Neuronal stem cell (in vitro differentiated cells): ENCODE measurements at regions not wholly inside any gene's neighbourhood (a gene's known extent, or its start where the extent isn't known, plus 50 kb on each side); places are given as distances from the start of the nearest gene placed in this dataset.
"Not testable (repeated sequence)": the region's sequence is repeated elsewhere in the genome, so short reads cannot be mapped to it uniquely, and the experiment has no call there.

Experiments used
- DNase-seq: peaks from one replicate; pipeline ENCODE4 v3.0.0-alpha.2; 2013; ENCODE audit warnings: low spot score
- H2AFZ ChIP-seq: one replicate; pipeline ENCODE4 v1.6.1; 2013; ENCODE audit warnings: mild to moderate bottlenecking, low read length, inconsistent platforms
- H2AK5ac ChIP-seq: 2 replicates; pipeline ENCODE4 v1.6.1; 2013; ENCODE audit warnings: low read depth, mild to moderate bottlenecking, inconsistent platforms, low read length, moderate library complexity, mixed read lengths
- H2BK120ac ChIP-seq: 2 replicates; pipeline ENCODE4 v1.6.1; 2013; ENCODE audit warnings: low read depth, mild to moderate bottlenecking, inconsistent platforms, low read length, moderate library complexity, mixed read lengths
- H2BK12ac ChIP-seq: one replicate; pipeline ENCODE4 v1.6.1; 2013; ENCODE audit warnings: low read length, inconsistent platforms
- H2BK15ac ChIP-seq: 2 replicates; pipeline ENCODE4 v1.6.1; 2013; ENCODE audit warnings: mild to moderate bottlenecking, low read length, inconsistent platforms, mixed read lengths
- H2BK5ac ChIP-seq: one replicate; pipeline ENCODE4 v1.6.1; 2013; ENCODE audit warnings: inconsistent platforms, mild to moderate bottlenecking, low read length, moderate library complexity
- H3K14ac ChIP-seq: one replicate; pipeline ENCODE4 v1.6.1; 2013; ENCODE audit warnings: low read length, inconsistent platforms
- H3K18ac ChIP-seq: 2 replicates; pipeline ENCODE4 v1.6.1; 2013; ENCODE audit warnings: low read length, inconsistent platforms
- H3K23ac ChIP-seq: 2 replicates; pipeline ENCODE4 v1.6.1; 2013; ENCODE audit warnings: low read depth, mild to moderate bottlenecking, mixed read lengths, low read length, inconsistent platforms; ENCODE audit not compliant: poor library complexity
- H3K27ac ChIP-seq: replicated peaks from 3 replicates; pipeline ENCODE4 v1.5.1; 2013; ENCODE audit warnings: low read length, inconsistent platforms
- H3K27me3 ChIP-seq, 3 experiments: 2 replicates each; pipeline ENCODE4 v1.6.1; 2013; ENCODE audit warnings: low read length in 3 of 3, mild to moderate bottlenecking in 2 of 3, inconsistent platforms in 1 of 3, low read depth in 1 of 3, mixed read lengths in 1 of 3, moderate library complexity in 1 of 3; ENCODE audit not compliant: control insufficient read depth in 3 of 3, insufficient read depth in 3 of 3
- H3K36me3 ChIP-seq, 2 donors: replicated peaks in 1 of 2; 2 replicates each; pipeline ENCODE4 v1.6.1; 2013; ENCODE audit warnings: low read length in 2 of 2; ENCODE audit not compliant: control insufficient read depth in 2 of 2, insufficient read depth in 2 of 2
- H3K4ac ChIP-seq: 2 replicates; pipeline ENCODE4 v1.6.1; 2013; ENCODE audit warnings: inconsistent platforms, mild to moderate bottlenecking, low read length, moderate library complexity
- H3K4me1 ChIP-seq, 2 donors: 1 replicate in 1 of 2; 2 replicates in 1 of 2; pipeline ENCODE4 v1.6.1; 2013; ENCODE audit warnings: low read length in 2 of 2, low read depth in 1 of 2; ENCODE audit not compliant: control insufficient read depth in 2 of 2, insufficient read depth in 1 of 2
- H3K4me2 ChIP-seq: one replicate; pipeline ENCODE4 v1.6.1; 2013; ENCODE audit warnings: mild to moderate bottlenecking, low read length, inconsistent platforms; ENCODE audit not compliant: insufficient read depth, poor library complexity, severe bottlenecking
- H3K4me3 ChIP-seq, 2 donors: 2 replicates each; pipeline ENCODE4 v1.5.1; 2013; ENCODE audit warnings: low read length in 2 of 2, mild to moderate bottlenecking in 2 of 2, inconsistent platforms in 1 of 2, moderate library complexity in 1 of 2
- H3K79me1 ChIP-seq: one replicate; pipeline ENCODE4 v1.6.1; 2013; ENCODE audit warnings: low read depth, mild to moderate bottlenecking, inconsistent platforms, low read length, moderate library complexity
- H3K9ac ChIP-seq: one replicate; pipeline ENCODE4 v1.6.1; 2013; ENCODE audit warnings: mild to moderate bottlenecking, low read depth, low read length, inconsistent platforms; ENCODE audit not compliant: poor library complexity
- H3K9me3 ChIP-seq, 2 donors: replicated peaks in 1 of 2; 2 replicates each; pipeline versions ENCODE3 to v1.6.1; 2013; ENCODE audit warnings: low read length in 2 of 2, mild to moderate bottlenecking in 2 of 2, inconsistent platforms in 1 of 2, low read depth in 1 of 2, mixed read lengths in 1 of 2, moderate library complexity in 1 of 2; ENCODE audit not compliant: control insufficient read depth in 2 of 2, insufficient read depth in 1 of 2
- H4K8ac ChIP-seq: one replicate; pipeline ENCODE4 v1.6.1; 2013; ENCODE audit warnings: low read depth, mild to moderate bottlenecking, inconsistent platforms, low read length, moderate library complexity
- H4K91ac ChIP-seq: one replicate; pipeline ENCODE4 v1.6.1; 2013; ENCODE audit warnings: low read length, low read depth, mild to moderate bottlenecking, inconsistent platforms; ENCODE audit not compliant: poor library complexity
- WGBS, 2 donors: extraction: QIAGEN DNeasy Blood & Tissue Kit; methylation state at CpG; one replicate each; pipeline ENCODE4 v1.1.7; 2013; ENCODE audit warnings: missing lambda C conversion rate in 2 of 2, mixed read lengths in 1 of 2; ENCODE audit not compliant: insufficient read length in 2 of 2, insufficient replicate concordance in 1 of 2; ENCODE audit errors: extremely low coverage in 2 of 2; 5-methylcytosine and 5-hydroxymethylcytosine counted together

DNA sequence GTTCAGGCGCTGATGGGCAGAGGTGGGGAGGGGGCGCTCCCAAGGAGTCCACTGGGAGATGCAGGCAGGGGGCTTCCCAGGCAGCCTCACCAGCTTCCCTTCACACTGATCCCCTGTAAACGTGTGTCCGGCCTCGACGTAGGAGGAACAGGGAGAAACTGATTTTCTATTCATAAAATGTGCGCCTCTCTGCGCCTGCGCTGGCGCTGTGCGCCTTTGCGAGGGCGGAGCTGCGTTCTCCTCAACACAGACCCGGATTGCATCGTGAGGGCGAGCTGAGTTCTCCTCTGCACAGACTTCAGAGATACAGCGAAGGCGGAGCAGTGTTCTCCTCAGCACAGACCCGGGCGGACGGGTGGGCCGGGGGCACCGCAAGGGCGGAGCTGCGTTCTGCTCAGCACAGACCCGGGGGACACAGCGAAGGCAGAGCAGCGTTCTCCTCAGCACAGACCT, 259.1 kb downstream of the GOLGA6L6 start:
- not testable (repeated sequence) for H3K79me1 ChIP-seq, H2BK5ac ChIP-seq, H3K27ac ChIP-seq, H2BK12ac ChIP-seq, H3K36me3 ChIP-seq, H3K18ac ChIP-seq, H3K23ac ChIP-seq, H3K9me3 ChIP-seq, H2AK5ac ChIP-seq, H2AFZ ChIP-seq, H3K27me3 ChIP-seq, H4K91ac ChIP-seq, H2BK120ac ChIP-seq, H3K4me3 ChIP-seq, H3K4ac ChIP-seq, H2BK15ac ChIP-seq, H3K4me2 ChIP-seq, DNase-seq, H3K9ac ChIP-seq, H3K14ac ChIP-seq, H4K8ac ChIP-seq, H3K4me1 ChIP-seq
- WGBS, 2 donors, result no CpG with 5 or more reads among the region's 29 CpGs

DNA sequence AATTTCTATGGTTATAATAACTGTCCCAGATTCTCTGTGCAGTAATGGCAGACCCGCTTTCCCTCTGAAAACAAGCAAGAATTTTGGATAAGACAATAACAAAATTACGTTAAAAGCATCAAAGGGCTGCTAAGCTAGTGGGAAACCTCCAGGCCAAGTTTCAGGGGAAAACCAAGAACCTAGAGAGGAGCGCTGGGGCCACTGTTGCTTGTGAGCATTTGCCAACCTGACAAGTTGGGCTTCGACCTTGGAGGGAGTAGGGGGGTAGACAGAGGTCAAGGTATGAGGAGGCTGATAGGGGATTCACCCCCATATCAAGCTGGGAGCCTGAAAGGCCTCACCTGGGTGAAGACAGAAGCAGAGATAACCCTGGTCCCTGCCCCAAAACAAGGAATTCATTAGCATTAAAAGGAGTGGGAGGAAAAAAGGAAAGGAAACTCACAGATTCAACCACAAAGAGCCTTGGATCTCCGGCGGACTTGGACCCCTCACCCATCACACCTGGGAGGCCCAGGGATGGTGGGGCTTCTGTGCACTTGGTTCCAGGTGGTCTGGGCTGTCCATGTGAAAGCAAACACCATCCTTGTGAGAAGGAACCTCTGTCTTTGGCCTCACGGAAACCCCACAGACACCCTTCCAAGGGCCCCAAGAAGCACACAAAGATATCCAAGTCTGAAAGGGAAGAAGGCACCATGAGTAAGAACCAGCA, 259.9 kb downstream of the GOLGA6L6 start:
- H4K91ac ChIP-seq, H3K18ac ChIP-seq, H3K23ac ChIP-seq, H2AK5ac ChIP-seq, DNase-seq, H2AFZ ChIP-seq, H2BK15ac ChIP-seq, H3K14ac ChIP-seq, H3K9ac ChIP-seq, H4K8ac ChIP-seq, H3K4ac ChIP-seq, H2BK12ac ChIP-seq, H3K9me3 ChIP-seq, H3K27ac ChIP-seq, H3K4me3 ChIP-seq, H3K79me1 ChIP-seq, H3K4me1 ChIP-seq, H2BK120ac ChIP-seq, H3K27me3 ChIP-seq, H3K4me2 ChIP-seq, H2BK5ac ChIP-seq, H3K36me3 ChIP-seq: not testable (repeated sequence)
- WGBS, 2 donors, result no CpG with 5 or more reads among the region's 7 CpGs

DNA sequence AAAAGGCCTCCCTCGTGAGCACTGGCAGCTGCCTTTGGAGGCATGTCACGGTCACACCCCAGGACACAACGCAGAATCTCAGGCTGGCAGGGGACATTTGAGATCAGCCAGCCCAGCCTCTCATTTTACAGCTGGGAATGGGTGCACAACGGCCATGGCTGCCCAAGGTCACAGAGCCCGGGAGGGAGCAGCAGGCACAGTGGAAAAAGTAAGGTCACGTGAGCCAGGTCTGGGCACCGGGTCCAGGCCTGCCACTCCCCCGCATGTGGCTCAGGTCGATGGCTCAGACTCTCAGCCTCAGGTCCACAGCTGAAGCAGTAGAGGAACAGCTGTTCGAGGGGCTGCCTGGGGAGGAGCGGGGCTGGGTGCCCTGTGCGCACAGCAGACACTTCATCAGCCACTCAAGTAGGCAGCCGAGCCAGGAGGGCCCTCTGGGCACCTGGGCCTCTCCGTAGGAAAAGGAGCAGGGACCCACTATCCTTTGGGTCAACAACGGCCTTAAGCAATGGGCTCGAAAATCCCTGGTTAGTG, 260.6 kb downstream of the GOLGA6L6 start:
- no peak overlapping the region for H3K9ac ChIP-seq
- no peak for DNase-seq
- H3K18ac ChIP-seq, result no peak overlapping the region
- no peak overlapping the region for H3K4me3 ChIP-seq
- no peak overlapping the region for H3K27ac ChIP-seq
- H2BK5ac ChIP-seq, result no peak overlapping the region
- H4K8ac ChIP-seq, result no peak overlapping the region
- H3K4me1 ChIP-seq, result no peaks in the 10 kb centered on the region
- WGBS, 2 donors, result no CpG with 5 or more reads among the region's 16 CpGs
- H4K91ac ChIP-seq, result no peak overlapping the region
- H3K79me1 ChIP-seq, result peaks cover 2% of the 10 kb centered on the region
- peak overlapping the region; percentile 20 for H2AFZ ChIP-seq
- H3K36me3 ChIP-seq, result no peaks in the 10 kb centered on the region
- H3K4ac ChIP-seq, result no peak overlapping the region
- H2BK15ac ChIP-seq, result no peak overlapping the region
- no peak overlapping the region for H2BK12ac ChIP-seq
- H2BK120ac ChIP-seq, result no peak overlapping the region
- H3K27me3 ChIP-seq, result no peaks in the 10 kb centered on the region
- no peak overlapping the region for H3K14ac ChIP-seq
- peaks cover 0 to 6% of the 10 kb centered on the region in 2 donors for H3K9me3 ChIP-seq
- H2AK5ac ChIP-seq, result no peak overlapping the region
- H3K4me2 ChIP-seq, result no peak overlapping the region
- no peak overlapping the region for H3K23ac ChIP-seq

DNA sequence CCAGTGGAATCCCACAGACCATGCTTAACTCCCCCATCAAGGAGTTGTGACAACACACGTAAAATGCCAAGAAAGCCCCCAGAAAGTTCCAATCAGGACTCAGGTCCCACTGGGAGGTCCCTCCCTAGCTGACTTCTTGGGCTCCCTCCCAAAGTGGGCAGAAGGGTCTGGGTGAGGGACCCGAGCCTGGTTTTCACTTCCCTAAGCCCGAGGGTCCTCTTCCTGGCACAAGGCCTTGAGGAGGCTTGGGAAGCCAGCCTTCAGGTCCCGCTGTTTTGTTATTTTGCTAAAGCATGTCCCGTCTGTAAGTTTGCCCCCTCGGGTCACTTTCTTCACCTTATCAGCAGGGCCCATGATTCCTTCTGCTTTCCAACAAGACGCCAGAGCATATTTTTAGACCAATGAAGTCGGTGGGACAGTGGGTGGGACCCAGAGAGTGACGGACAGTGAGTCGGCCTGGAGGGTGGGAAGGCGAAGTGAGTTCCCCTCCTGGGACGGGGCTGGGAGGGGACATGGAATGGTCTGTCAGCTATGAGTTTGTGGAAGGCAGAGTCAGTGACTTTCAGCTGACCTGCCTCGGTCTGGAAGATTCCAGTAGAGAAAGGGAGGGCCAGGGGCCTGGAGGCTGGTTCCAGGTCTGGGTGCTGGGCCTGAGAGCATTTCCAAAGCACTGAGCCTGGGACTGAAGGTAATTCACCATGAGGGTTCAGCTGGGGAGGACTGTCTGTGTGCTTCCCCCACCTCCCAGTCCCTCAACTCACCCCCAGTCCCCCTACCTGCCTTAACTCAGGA, 261.3 kb downstream of the GOLGA6L6 start:
- H3K23ac ChIP-seq, H4K8ac ChIP-seq, H3K27ac ChIP-seq, H3K4me3 ChIP-seq, H3K4me1 ChIP-seq, DNase-seq, H2BK5ac ChIP-seq, H3K18ac ChIP-seq, H4K91ac ChIP-seq, H3K9me3 ChIP-seq, H3K9ac ChIP-seq, H3K4me2 ChIP-seq, H3K36me3 ChIP-seq, H2BK12ac ChIP-seq, H2BK120ac ChIP-seq, H3K79me1 ChIP-seq, H3K27me3 ChIP-seq, H3K4ac ChIP-seq, H2BK15ac ChIP-seq, H3K14ac ChIP-seq, H2AK5ac ChIP-seq: not testable (repeated sequence)
- no CpG with 5 or more reads among the region's 13 CpGs for WGBS, 2 donors
- H2AFZ ChIP-seq, result peak overlapping the region; percentile 46
